H1 (cell line): ENCODE measurements at regions not wholly inside any gene's neighbourhood (a gene's known extent, or its start where the extent isn't known, plus 50 kb on each side); places are given as distances from the start of the nearest gene placed in this dataset.

Experiments used
- CTCF ChIA-PET: fragments of 300-600 bp; sonication (Branson Sonifier 250); formaldehyde crosslinking; loops from one replicate; lab custom pipeline; 2021; ENCODE audit not compliant: partially characterized antibody; lab: Charles Lee
- POLR2A ChIA-PET: fragments of 300-600 bp; sonication (Branson Sonifier 250); formaldehyde crosslinking; loops from one replicate; lab custom pipeline; 2021; ENCODE audit warnings: inconsistent platforms; ENCODE audit not compliant: partially characterized antibody; lab: Charles Lee
- DNase-seq, 2 experiments: peaks; one replicate each; pipeline versions ENCODE4 v3.0.0 to v3.0.0-alpha.2; 2010 to 2022; ENCODE audit warnings: low spot score in 2 of 2, low read depth in 1 of 2, mixed read lengths in 1 of 2
- FAIRE-seq: peaks from 2 replicates; lab custom pipeline; 2011; peaks lifted over from hg19 to GRCh38; lab: Jason Lieb, UNC
- H2AFZ ChIP-seq: 2 replicates; pipeline ENCODE4 v1.8.1; 2012; ENCODE audit warnings: low read length, inconsistent platforms
- H2AK5ac ChIP-seq: 2 replicates; pipeline ENCODE4 v1.6.1; 2013; ENCODE audit warnings: low read depth, low read length
- H2BK120ac ChIP-seq: replicated peaks from 2 replicates; pipeline ENCODE3; 2013; ENCODE audit warnings: low read depth, low read length, inconsistent platforms
- H2BK12ac ChIP-seq: 2 replicates; pipeline ENCODE4 v1.6.1; 2013; ENCODE audit warnings: low read depth, low read length
- H2BK15ac ChIP-seq: 2 replicates; pipeline ENCODE4 v1.6.1; 2013; ENCODE audit warnings: low read length
- H2BK20ac ChIP-seq: 2 replicates; pipeline ENCODE4 v1.6.1; 2013; ENCODE audit warnings: low read length
- H2BK5ac ChIP-seq: 2 replicates; pipeline ENCODE4 v1.6.1; 2013; ENCODE audit warnings: low read depth, low read length
- H3K14ac ChIP-seq: 2 replicates; pipeline ENCODE4 v1.6.1; 2013; ENCODE audit warnings: inconsistent platforms; ENCODE audit not compliant: insufficient read length
- H3K18ac ChIP-seq: 2 replicates; pipeline ENCODE4 v1.6.1; 2013; ENCODE audit warnings: low read length; ENCODE audit errors: extremely low read depth
- H3K23ac ChIP-seq: 2 replicates; pipeline ENCODE4 v1.6.1; 2013; ENCODE audit warnings: inconsistent platforms; ENCODE audit not compliant: insufficient read length
- H3K23me2 ChIP-seq: 2 replicates; pipeline ENCODE4 v1.6.1; 2013; ENCODE audit warnings: low read depth, low read length
- H3K27ac ChIP-seq: 2 replicates; pipeline ENCODE4 v1.6.1; 2011; ENCODE audit warnings: low read depth, low read length, inconsistent platforms
- H3K27me3 ChIP-seq, 4 experiments: replicated peaks in 1 of 4; 1 replicate in 1 of 4; 2 replicates in 3 of 4; pipeline versions ENCODE4 v1.6.1 to v1.8.1; 2011 to 2013; ENCODE audit warnings: low read length in 3 of 4, mild to moderate bottlenecking in 3 of 4, inconsistent platforms in 2 of 4, mixed read lengths in 2 of 4, moderate library complexity in 1 of 4; ENCODE audit not compliant: control insufficient read depth in 3 of 4, insufficient read depth in 3 of 4; ENCODE audit errors: extremely low read depth in 1 of 4
- H3K36me3 ChIP-seq, 4 experiments: 2 replicates each; pipeline versions ENCODE4 v1.6.1 to v1.8.1; 2011 to 2013; ENCODE audit warnings: mild to moderate bottlenecking in 4 of 4, low read length in 3 of 4, moderate library complexity in 2 of 4, control low read depth in 1 of 4, inconsistent platforms in 1 of 4; ENCODE audit not compliant: insufficient read depth in 4 of 4, control insufficient read depth in 2 of 4
- H3K4ac ChIP-seq: replicated peaks from 2 replicates; pipeline ENCODE3; 2013; ENCODE audit warnings: low read length, low read depth, mixed read lengths, inconsistent platforms; ENCODE audit not compliant: insufficient read length
- H3K4me1 ChIP-seq, 4 experiments: replicated peaks in 1 of 4; 1 replicate in 1 of 4; 2 replicates in 3 of 4; pipeline versions ENCODE4 v1.6.1 to v1.8.1; 2011 to 2013; ENCODE audit warnings: low read length in 3 of 4, inconsistent platforms in 2 of 4, mixed read lengths in 1 of 4; ENCODE audit not compliant: insufficient read depth in 4 of 4, control insufficient read depth in 3 of 4
- H3K4me2 ChIP-seq, 2 experiments: 2 replicates each; pipeline versions ENCODE4 v1.6.1 to v1.8.1; 2011 to 2013; ENCODE audit warnings: low read depth in 2 of 2, low read length in 2 of 2, control low read depth in 1 of 2, inconsistent platforms in 1 of 2, mild to moderate bottlenecking in 1 of 2; ENCODE audit not compliant: insufficient read depth in 1 of 2
- H3K4me3 ChIP-seq, 4 experiments: fragments of 200-600, 300-600 bp in 1 of 4; sonication (generic), shearing (Covaris generic), sonication (Bioruptor Twin) in 1 of 4; 2 replicates each; pipeline versions ENCODE4 v1.5.1 to v1.8.1; 2011 to 2016; ENCODE audit warnings: low read length in 4 of 4, low read depth in 3 of 4, control low read depth in 2 of 4, inconsistent platforms in 2 of 4, mild to moderate bottlenecking in 2 of 4, mixed read lengths in 1 of 4, moderate library complexity in 1 of 4; ENCODE audit not compliant: insufficient read depth in 2 of 4; ENCODE audit errors: extremely low read depth in 1 of 4
- H3K56ac ChIP-seq: replicated peaks from 2 replicates; pipeline ENCODE3; 2013; ENCODE audit warnings: low read depth, mild to moderate bottlenecking, mixed read lengths, low read length, inconsistent platforms; ENCODE audit not compliant: insufficient read length
- H3K79me1 ChIP-seq: 2 replicates; pipeline ENCODE4 v1.6.1; 2013; ENCODE audit warnings: low read depth, low read length, control low read depth
- H3K79me2 ChIP-seq, 2 experiments: 2 replicates each; pipeline versions ENCODE4 v1.6.1 to v1.8.1; 2012 to 2013; ENCODE audit warnings: low read length in 2 of 2, mild to moderate bottlenecking in 2 of 2, inconsistent platforms in 1 of 2; ENCODE audit not compliant: insufficient read depth in 2 of 2, control insufficient read depth in 1 of 2
- H3K9ac ChIP-seq, 4 experiments: replicated peaks in 1 of 4; 1 replicate in 1 of 4; 2 replicates in 3 of 4; pipeline versions ENCODE4 v1.6.1 to v1.8.1; 2011 to 2013; ENCODE audit warnings: low read depth in 3 of 4, low read length in 3 of 4, control low read depth in 2 of 4, mild to moderate bottlenecking in 2 of 4, moderate library complexity in 2 of 4, inconsistent platforms in 1 of 4; ENCODE audit errors: extremely low read depth in 1 of 4
- H3K9me3 ChIP-seq, 2 experiments: 2 replicates each; pipeline versions ENCODE4 v1.6.1 to v1.8.1; 2012 to 2013; ENCODE audit warnings: mild to moderate bottlenecking in 2 of 2, moderate library complexity in 2 of 2, control low read depth in 1 of 2, inconsistent platforms in 1 of 2, low read depth in 1 of 2, low read length in 1 of 2, mixed read lengths in 1 of 2; ENCODE audit not compliant: insufficient read depth in 2 of 2
- H4K20me1 ChIP-seq, 2 experiments: replicated peaks in 1 of 2; 2 replicates each; pipeline versions ENCODE3 to v1.8.1; 2011 to 2013; ENCODE audit warnings: inconsistent platforms in 2 of 2, low read length in 2 of 2, mild to moderate bottlenecking in 1 of 2; ENCODE audit not compliant: insufficient read depth in 2 of 2, control insufficient read depth in 1 of 2
- H4K5ac ChIP-seq: 2 replicates; pipeline ENCODE4 v1.6.1; 2013; ENCODE audit warnings: low read length, low read depth, mixed read lengths, inconsistent platforms; ENCODE audit not compliant: insufficient read length
- H4K8ac ChIP-seq: 2 replicates; pipeline ENCODE4 v1.8.0; 2013; ENCODE audit warnings: mild to moderate bottlenecking, moderate library complexity, low read length, inconsistent platforms; ENCODE audit not compliant: insufficient read depth; ENCODE audit errors: extremely low read depth
- H4K91ac ChIP-seq: replicated peaks from 2 replicates; pipeline ENCODE3; 2013; ENCODE audit warnings: low read length, mixed read lengths, inconsistent platforms; ENCODE audit not compliant: insufficient read length
- ASH2L ChIP-seq: fragments of 200-600, 300-600 bp; sonication (generic); IDR thresholded peaks from one replicate; pipeline ENCODE4 v1.7.1; 2017; ENCODE audit warnings: low read length
- CTBP2 ChIP-seq: IDR thresholded peaks from 2 replicates; pipeline ENCODE4 v1.7.0; 2011; ENCODE audit warnings: borderline replicate concordance, mild to moderate bottlenecking, moderate library complexity, mixed read lengths, low read length; ENCODE audit not compliant: insufficient read depth, insufficient read length
- EZH2 ChIP-seq: fragments of 200-600 bp; sonication (generic); IDR thresholded peaks from 2 replicates; pipeline ENCODE4 v1.7.1; 2012; ENCODE audit warnings: low read depth, mild to moderate bottlenecking, moderate library complexity, low read length, inconsistent platforms; ENCODE audit not compliant: severe bottlenecking
- RAD21 ChIP-seq, 2 experiments: IDR thresholded peaks in 1 of 2; conservative IDR thresholded peaks in 1 of 2; 2 replicates each; pipeline ENCODE4 v1.6.1; 2011; ENCODE audit warnings: low read depth in 2 of 2, low read length in 2 of 2, improper control_type of control experiment in 1 of 2, inconsistent platforms in 1 of 2, mild to moderate bottlenecking in 1 of 2, moderate library complexity in 1 of 2
- RNF2 ChIP-seq: fragments of 200-900, 300-1000 bp; sonication (generic); IDR thresholded peaks from 2 replicates; pipeline ENCODE4 v1.7.1; 2016; ENCODE audit warnings: borderline replicate concordance, low read depth, mild to moderate bottlenecking, antibody characterized with exemption, low read length; ENCODE audit not compliant: poor library complexity, severe bottlenecking; ENCODE audit errors: missing control alignments
- SP4 ChIP-seq: IDR thresholded peaks from 2 replicates; pipeline ENCODE4 v1.6.1; 2012; ENCODE audit warnings: low read length, inconsistent platforms
- SRF ChIP-seq: IDR thresholded peaks from 2 replicates; pipeline ENCODE4 v1.6.1; 2011; ENCODE audit warnings: mild to moderate bottlenecking, low read depth, low read length, moderate library complexity
- SUZ12 ChIP-seq: fragments of 200-600 bp; sonication (generic); IDR thresholded peaks from 2 replicates; pipeline ENCODE4 v1.6.1; 2012; ENCODE audit warnings: mild to moderate bottlenecking, inconsistent platforms, low read length, moderate library complexity, mixed read lengths
- TCF12 ChIP-seq: IDR thresholded peaks from 2 replicates; pipeline ENCODE4 v1.6.1; 2011; ENCODE audit warnings: low read depth, mild to moderate bottlenecking, low read length
- TEAD4 ChIP-seq: IDR thresholded peaks from 2 replicates; pipeline ENCODE4 v1.6.1; 2012; ENCODE audit warnings: low read depth, low read length, inconsistent platforms, mixed read lengths
- USF2 ChIP-seq: IDR thresholded peaks from 2 replicates; pipeline ENCODE4 v1.6.1; 2011; ENCODE audit warnings: low read length, improper control_type of control experiment
- WGBS, 2 experiments: shearing (Covaris generic) in 1 of 2; methylation state at CpG; one replicate each; pipeline versions ENCODE4 v1.1.6 to v1.1.7; 2013 to 2015; ENCODE audit warnings: low lambda C conversion rate in 2 of 2, mixed read lengths in 2 of 2, inconsistent platforms in 1 of 2, low coverage in 1 of 2, missing lambda C conversion rate in 1 of 2; ENCODE audit not compliant: insufficient replicate concordance in 2 of 2, insufficient coverage in 1 of 2, insufficient read length in 1 of 2; ENCODE audit errors: extremely low coverage in 1 of 2, missing lambda C conversion rate in 1 of 2; 5-methylcytosine and 5-hydroxymethylcytosine counted together

- Histone ChIP-seq H3K4ac (no peak overlapping the region), H3K23me2 (no peaks in the 10 kb centered on the region), H4K91ac (no peak overlapping the region), H2BK15ac (no peak overlapping the region), H3K36me3 (no peaks in the 10 kb centered on the region), H3K4me1 (no peaks in the 10 kb centered on the region), H2AFZ (no peak overlapping the region), H2BK120ac (no peak overlapping the region), H3K27me3 (no peaks in the 10 kb centered on the region), H3K4me3 (no peak overlapping the region), H3K9ac (no peak overlapping the region), H3K27ac (no peak overlapping the region), H3K79me1 (no peaks in the 10 kb centered on the region), H2BK5ac (no peak overlapping the region), H3K56ac (no peak overlapping the region), H4K20me1 (no peaks in the 10 kb centered on the region), H3K18ac (no peak overlapping the region), H2BK12ac (no peak overlapping the region), H2BK20ac (no peak overlapping the region), H3K14ac (no peak overlapping the region), H2AK5ac (no peak overlapping the region), H3K23ac (no peak overlapping the region), H4K5ac (no peak overlapping the region), H4K8ac (no peak overlapping the region), H3K9me3 (no peaks in the 10 kb centered on the region), H3K79me2 (no peaks in the 10 kb centered on the region), H3K4me2 (no peak overlapping the region)
- DNase-seq (no peak), FAIRE-seq (no peak)
- CTCF ChIA-PET, result no interaction called here
- WGBS, 2 experiments, result 94% methylated on average over 1 of the region's 1 CpG; no CpG with 5 or more reads in 1 of the 2 experiments
- no peak for TF ChIP-seq USF2
- TF ChIP-seq SRF, result no peak
- TF ChIP-seq CTBP2, result no peak
- no peak for TF ChIP-seq TCF12
- no peak for TF ChIP-seq ASH2L
- TF ChIP-seq SP4, result no peak
- TF ChIP-seq RNF2, result no peak
- TF ChIP-seq EZH2, result no peak
- no peak for TF ChIP-seq SUZ12
- TF ChIP-seq TEAD4, result no peak
- no peak for TF ChIP-seq RAD21 (IDR thresholded peaks at IDR 0.05 in 1 of 2, conservative IDR thresholded peaks at IDR 0.05 in 1 of 2; ENCODE audit: low read depth in 2 of 2, low read length in 2 of 2)
- POLR2A ChIA-PET, result no interaction called here
These were observed 362.6 kb downstream of the LRIG3 start for GRCh38 chr12:58557661-58558060.
